Osteoblast (primary cell): ENCODE measurements at regions not wholly inside any gene's neighbourhood (a gene's known extent, or its start where the extent isn't known, plus 50 kb on each side); places are given as distances from the start of the nearest gene placed in this dataset.

Experiments
- DNase-seq: peaks from one replicate; pipeline ENCODE4 v3.0.0; 2011; ENCODE audit warnings: low spot score, mixed read lengths; ENCODE audit not compliant: insufficient read length; ENCODE audit errors: missing footprints
- H2AFZ ChIP-seq: 2 replicates; pipeline ENCODE4 v1.6.0; 2011; ENCODE audit warnings: mild to moderate bottlenecking, low read length
- H3K27ac ChIP-seq: 2 replicates; pipeline ENCODE4 v1.5.1; 2011; ENCODE audit warnings: mild to moderate bottlenecking, low read depth, low read length, moderate library complexity
- H3K27me3 ChIP-seq: 2 replicates; pipeline ENCODE4 v1.6.0; 2012; ENCODE audit warnings: mild to moderate bottlenecking, control low read depth, inconsistent platforms, low read length, moderate library complexity; ENCODE audit not compliant: insufficient read depth
- H3K36me3 ChIP-seq: 2 replicates; pipeline ENCODE4 v1.5.1; 2011; ENCODE audit warnings: mild to moderate bottlenecking, low read length, control low read depth, moderate library complexity; ENCODE audit not compliant: insufficient read depth
- H3K4me1 ChIP-seq: 2 replicates; pipeline ENCODE4 v1.5.1; 2011; ENCODE audit warnings: mild to moderate bottlenecking, low read length, control low read depth, moderate library complexity; ENCODE audit not compliant: insufficient read depth
- H3K4me2 ChIP-seq: 2 replicates; pipeline ENCODE4 v1.6.0; 2011; ENCODE audit warnings: mild to moderate bottlenecking, low read length; ENCODE audit not compliant: insufficient read depth
- H3K4me3 ChIP-seq: fragments of 200-600 bp; sonication (generic); 3 replicates; pipeline ENCODE4 v1.5.1; 2012; ENCODE audit warnings: mild to moderate bottlenecking, low read length, inconsistent platforms; ENCODE audit not compliant: insufficient read depth
- H3K79me2 ChIP-seq: 2 replicates; pipeline ENCODE4 v1.6.0; 2012; ENCODE audit warnings: mild to moderate bottlenecking, low read length, control low read depth, inconsistent platforms; ENCODE audit not compliant: insufficient read depth
- H3K9me3 ChIP-seq: 2 replicates; pipeline ENCODE4 v1.5.1; 2011; ENCODE audit warnings: low read depth, low read length, control low read depth
- H4K20me1 ChIP-seq: 2 replicates; pipeline ENCODE4 v1.6.0; 2012; ENCODE audit warnings: mild to moderate bottlenecking, low read length, control low read depth; ENCODE audit not compliant: insufficient read depth
- CTCF ChIP-seq: IDR thresholded peaks from 2 replicates; pipeline ENCODE4 v1.5.1; 2011; ENCODE audit warnings: mild to moderate bottlenecking, low read depth, low read length, moderate library complexity; ENCODE audit errors: extremely low read depth

- no peak overlapping the region for H3K4me3 ChIP-seq
- H3K27ac ChIP-seq = no peak overlapping the region
- DNase-seq = no peak
- H2AFZ ChIP-seq = no peak overlapping the region
- H3K9me3 ChIP-seq = peaks cover 2% of the 10 kb centered on the region
- H3K4me1 ChIP-seq = no peaks in the 10 kb centered on the region
- H3K4me2 ChIP-seq = no peak overlapping the region
- no peaks in the 10 kb centered on the region for H3K36me3 ChIP-seq
- H3K79me2 ChIP-seq = no peaks in the 10 kb centered on the region
- H4K20me1 ChIP-seq = no peaks in the 10 kb centered on the region
- H3K27me3 ChIP-seq = no peaks in the 10 kb centered on the region
- no peak for TF ChIP-seq CTCF
Observed at GRCh38 chr7:119439192-119439591, 833.8 kb upstream of the KCND2 start.

GRCh38 chr7:119452401-119452800 is 820.6 kb upstream of the KCND2 start:
- TF ChIP-seq CTCF = no peak
- Histone ChIP-seq H3K27me3 (no peaks in the 10 kb centered on the region), H3K79me2 (no peaks in the 10 kb centered on the region), H3K36me3 (no peaks in the 10 kb centered on the region), H3K4me2 (no peak overlapping the region), H3K9me3 (peaks cover 4% of the 10 kb centered on the region), H3K4me1 (no peaks in the 10 kb centered on the region), H4K20me1 (no peaks in the 10 kb centered on the region), H2AFZ (no peak overlapping the region), H3K4me3 (no peak overlapping the region), H3K27ac (no peak overlapping the region)
- DNase-seq = no peak

GRCh38 chr7:119465798-119466305 is 807.1 kb upstream of the KCND2 start:
- Histone ChIP-seq H3K4me3 (no peak overlapping the region), H3K4me1 (no peaks in the 10 kb centered on the region)
- no peak for TF ChIP-seq CTCF

GRCh38 chr7:119472408-119473038 is 800.5 kb upstream of the KCND2 start:
- Histone ChIP-seq H4K20me1 (no peaks in the 10 kb centered on the region), H3K27me3 (no peaks in the 10 kb centered on the region), H3K79me2 (no peaks in the 10 kb centered on the region), H3K4me3 (no peak overlapping the region), H3K9me3 (no peaks in the 10 kb centered on the region), H3K36me3 (no peaks in the 10 kb centered on the region), H3K4me1 (no peaks in the 10 kb centered on the region), H3K27ac (no peak overlapping the region), H3K4me2 (no peak overlapping the region), H2AFZ (no peak overlapping the region)
- TF ChIP-seq CTCF = no peak
- no peak for DNase-seq

More at GRCh38 chr7:119465798-119466305, 807.1 kb upstream of the KCND2 start:
- H4K20me1 ChIP-seq = no peaks in the 10 kb centered on the region
- no peaks in the 10 kb centered on the region for H3K79me2 ChIP-seq
- no peak overlapping the region for H3K4me2 ChIP-seq
- no peak overlapping the region for H3K27ac ChIP-seq
- no peak for DNase-seq
- H3K36me3 ChIP-seq = no peaks in the 10 kb centered on the region
- no peaks in the 10 kb centered on the region for H3K9me3 ChIP-seq
- no peak overlapping the region for H2AFZ ChIP-seq
- H3K27me3 ChIP-seq = no peaks in the 10 kb centered on the region
